ENCODE measurements at regions not wholly inside any gene's neighbourhood (a gene's known extent, or its start where the extent isn't known, plus 50 kb on each side); places are given as distances from the start of the nearest gene placed in this dataset.

- no peak overlapping the region for H3K4me3 ChIP-seq
- DNase-seq: no peak
- no peaks in the 10 kb centered on the region for H3K9me3 ChIP-seq
- intact Hi-C loops (cut with DNase I): no loop called here
- 37 to 40% methylated on average over 2 of the region's 2 CpGs for WGBS, 2 donors
- H3K27ac ChIP-seq: peak overlapping the region in 1 of 4 donors; percentile 12
- ATAC-seq: peak; percentile 40
- peaks cover 24% of the 10 kb centered on the region for H3K4me1 ChIP-seq
- TF ChIP-seq POLR2A (IDR thresholded peaks at IDR 0.05) (no peak), CTCF (IDR thresholded peaks at IDR 0.05) (no peak)
- H3K36me3 ChIP-seq (replicated peaks in 1 of 2; ENCODE audit: insufficient read depth in 1 of 2, low read depth in 2 of 2): no peaks in the 10 kb centered on the region
- no peaks in the 10 kb centered on the region for H3K27me3 ChIP-seq
Measured at GRCh38 chr18:66729442-66730239, 125.8 kb upstream of the CDH19 start.

- Histone ChIP-seq H3K36me3 (replicated peaks in 1 of 2; ENCODE audit: insufficient read depth in 1 of 2, low read depth in 2 of 2) (no peaks in the 10 kb centered on the region), H3K27ac (no peak overlapping the region), H3K9me3 (no peaks in the 10 kb centered on the region), H3K4me3 (no peak overlapping the region), H3K4me1 (peaks cover 30% of the 10 kb centered on the region), H3K27me3 (no peaks in the 10 kb centered on the region)
- DNase-seq (no peak), ATAC-seq (no peak)
- intact Hi-C loops (cut with DNase I): no loop called here
- 91 to 94% methylated on average over 5 of the region's 5 CpGs for WGBS, 2 donors
- TF ChIP-seq CTCF (IDR thresholded peaks at IDR 0.05) (no peak), POLR2A (IDR thresholded peaks at IDR 0.05) (no peak)
Measured at GRCh38 chr18:66728951-66729350, 125.1 kb upstream of the CDH19 start.

- Histone ChIP-seq H3K36me3 (replicated peaks in 1 of 2; ENCODE audit: insufficient read depth in 1 of 2, low read depth in 2 of 2) (no peaks in the 10 kb centered on the region), H3K4me1 (peaks cover 35% of the 10 kb centered on the region), H3K27ac (no peak overlapping the region), H3K4me3 (no peak overlapping the region), H3K27me3 (no peaks in the 10 kb centered on the region), H3K9me3 (no peaks in the 10 kb centered on the region)
- ATAC-seq: no peak
- no peak for DNase-seq
- WGBS, 2 donors: 91 to 97% methylated on average over 1 of the region's 1 CpG
- intact Hi-C loops (cut with DNase I): no loop called here
- TF ChIP-seq POLR2A (IDR thresholded peaks at IDR 0.05): no peak
- TF ChIP-seq CTCF (IDR thresholded peaks at IDR 0.05): no peak
Measured at GRCh38 chr18:66727991-66728390, 124.1 kb upstream of the CDH19 start.

GRCh38 chr18:66724664-66725356, 120.9 kb upstream of the CDH19 start:
- peak overlapping the region; percentile 45 to 81 (median 62) for H3K27ac ChIP-seq

More at GRCh38 chr18:66724664-66725356, 120.9 kb upstream of the CDH19 start:
- intact Hi-C loops (cut with DNase I): no loop called here
- H3K4me1 ChIP-seq: peaks cover 32% of the 10 kb centered on the region
- DNase-seq (peak; percentile 62 to 86 (median 74)), ATAC-seq (peak; percentile 99)
- no peaks in the 10 kb centered on the region for H3K27me3 ChIP-seq
- TF ChIP-seq CTCF (IDR thresholded peaks at IDR 0.05) (peak in 5 of 7 experiments; percentile 25 to 70 (median 65)), POLR2A (IDR thresholded peaks at IDR 0.05) (no peak)
- no peaks in the 10 kb centered on the region for H3K36me3 ChIP-seq (replicated peaks in 1 of 2; ENCODE audit: insufficient read depth in 1 of 2, low read depth in 2 of 2)
- H3K4me3 ChIP-seq: no peak overlapping the region
- WGBS, 2 donors: 6 to 16% methylated on average over 5 of the region's 5 CpGs
- H3K9me3 ChIP-seq: no peaks in the 10 kb centered on the region
